ENCODE measurements at regions not wholly inside any gene's neighbourhood (a gene's known extent, or its start where the extent isn't known, plus 50 kb on each side); places are given as distances from the start of the nearest gene placed in this dataset.

DNA sequence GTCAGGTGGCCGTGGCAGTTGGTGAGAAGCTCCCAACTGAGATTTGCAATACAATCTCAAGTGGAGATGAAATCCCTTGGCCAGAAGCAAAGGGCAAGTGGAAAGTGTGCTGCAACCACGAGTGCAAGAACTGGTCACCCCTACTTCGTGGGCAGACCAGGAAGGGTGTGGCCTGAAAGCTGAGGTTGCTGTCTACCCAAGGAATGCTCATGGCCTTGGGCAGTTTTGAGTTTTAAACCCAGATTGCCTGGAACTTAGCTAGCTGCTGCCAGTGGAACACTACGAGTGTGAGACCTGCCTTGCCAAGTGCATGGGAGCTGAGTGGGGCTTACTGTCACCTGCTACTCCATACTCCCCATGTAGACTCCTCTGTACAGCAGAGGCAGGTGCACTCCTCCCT is 113.3 kb upstream of the FAT3 start:
- BruUV-seq (replicated peaks) = no TSS peak
- Mint-ChIP-seq H3K27ac (ENCODE audit: unreplicated experiment) (no peak overlapping the region), H3K4me1 (ENCODE audit: low read depth, unreplicated experiment) (no peaks in the 10 kb centered on the region), H3K27me3 (ENCODE audit: insufficient read depth, unreplicated experiment) (peaks cover 2% of the 10 kb centered on the region), H3K36me3 (ENCODE audit: insufficient read depth, unreplicated experiment) (no peaks in the 10 kb centered on the region), H3K4me3 (ENCODE audit: unreplicated experiment) (no peak overlapping the region), H3K9me3 (ENCODE audit: unreplicated experiment) (no peaks in the 10 kb centered on the region)
- 0 out of 2 replicates have a peak, but pooled peaks cover 1% of the 10 kb centered on the region for H3K27me3 ChIP-seq (replicated peaks; ENCODE audit: control insufficient read depth, insufficient read depth, low read length)
- H3K4me3 ChIP-seq (ENCODE audit: low read depth, low read length) = no peak overlapping the region
- H3K4me1 ChIP-seq = no peaks in the 10 kb centered on the region
- DNase-seq = peak in 1 of 2 experiments; percentile 37
- intact Hi-C loops (cut with micrococcal nuclease; ENCODE audit: unreplicated experiment) = no loop called here
- no peaks in the 10 kb centered on the region for H3K9me3 ChIP-seq
- ChIA-PET POLR2A (no interaction called here), CTCF (no interaction called here)
- TF ChIP-seq, protein P1, sequence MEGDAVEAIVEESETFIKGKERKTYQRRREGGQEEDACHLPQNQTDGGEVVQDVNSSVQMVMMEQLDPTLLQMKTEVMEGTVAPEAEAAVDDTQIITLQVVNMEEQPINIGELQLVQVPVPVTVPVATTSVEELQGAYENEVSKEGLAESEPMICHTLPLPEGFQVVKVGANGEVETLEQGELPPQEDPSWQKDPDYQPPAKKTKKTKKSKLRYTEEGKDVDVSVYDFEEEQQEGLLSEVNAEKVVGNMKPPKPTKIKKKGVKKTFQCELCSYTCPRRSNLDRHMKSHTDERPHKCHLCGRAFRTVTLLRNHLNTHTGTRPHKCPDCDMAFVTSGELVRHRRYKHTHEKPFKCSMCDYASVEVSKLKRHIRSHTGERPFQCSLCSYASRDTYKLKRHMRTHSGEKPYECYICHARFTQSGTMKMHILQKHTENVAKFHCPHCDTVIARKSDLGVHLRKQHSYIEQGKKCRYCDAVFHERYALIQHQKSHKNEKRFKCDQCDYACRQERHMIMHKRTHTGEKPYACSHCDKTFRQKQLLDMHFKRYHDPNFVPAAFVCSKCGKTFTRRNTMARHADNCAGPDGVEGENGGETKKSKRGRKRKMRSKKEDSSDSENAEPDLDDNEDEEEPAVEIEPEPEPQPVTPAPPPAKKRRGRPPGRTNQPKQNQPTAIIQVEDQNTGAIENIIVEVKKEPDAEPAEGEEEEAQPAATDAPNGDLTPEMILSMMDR (IDR thresholded peaks at IDR 0.05; ENCODE audit: insufficient read depth in 1 of 2, low read depth in 1 of 2, low read length in 1 of 2, severe bottlenecking in 1 of 2, unreplicated experiment in 1 of 2) = no peak
- H3K36me3 ChIP-seq (ENCODE audit: control insufficient read depth, insufficient read depth, low read length) = no peaks in the 10 kb centered on the region

DNA sequence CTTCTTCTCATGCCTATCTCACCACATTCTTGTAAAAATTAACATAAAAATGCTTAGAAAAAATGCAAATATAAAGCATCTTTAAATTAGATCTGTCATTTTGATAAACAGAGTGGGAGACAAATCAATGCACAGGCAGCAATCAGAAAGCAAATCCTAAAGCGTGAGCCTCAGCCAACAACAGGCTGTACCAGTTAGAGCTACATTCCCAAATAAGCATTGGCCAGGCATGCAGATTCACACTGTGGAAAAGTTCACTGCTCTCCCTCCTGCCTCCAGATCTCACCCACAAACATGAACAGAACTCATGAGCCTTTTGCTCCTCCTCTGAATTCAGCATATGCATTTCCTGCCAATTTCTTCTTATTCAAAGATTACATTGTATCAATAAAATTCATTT is 115.2 kb upstream of the FAT3 start:
- ChIA-PET POLR2A (no interaction called here), CTCF (no interaction called here)
- TF ChIP-seq, protein P1 (IDR thresholded peaks at IDR 0.05; ENCODE audit: insufficient read depth in 1 of 2, low read depth in 1 of 2, low read length in 1 of 2, severe bottlenecking in 1 of 2, unreplicated experiment in 1 of 2) = no peak
- BruUV-seq (replicated peaks) = no TSS peak
- Mint-ChIP-seq H3K4me3 (ENCODE audit: unreplicated experiment) (no peak overlapping the region), H3K4me1 (ENCODE audit: low read depth, unreplicated experiment) (no peaks in the 10 kb centered on the region), H3K27me3 (ENCODE audit: insufficient read depth, unreplicated experiment) (no peaks in the 10 kb centered on the region), H3K27ac (ENCODE audit: unreplicated experiment) (no peak overlapping the region), H3K36me3 (ENCODE audit: insufficient read depth, unreplicated experiment) (no peaks in the 10 kb centered on the region), H3K9me3 (ENCODE audit: unreplicated experiment) (no peaks in the 10 kb centered on the region)
- Histone ChIP-seq H3K36me3 (ENCODE audit: control insufficient read depth, insufficient read depth, low read length) (no peaks in the 10 kb centered on the region), H3K4me3 (ENCODE audit: low read depth, low read length) (no peak overlapping the region), H3K27me3 (replicated peaks; ENCODE audit: control insufficient read depth, insufficient read depth, low read length) (0 out of 2 replicates have a peak, but pooled peaks cover 1% of the 10 kb centered on the region), H3K9me3 (no peaks in the 10 kb centered on the region), H3K4me1 (no peaks in the 10 kb centered on the region)
- DNase-seq = no peak
- intact Hi-C loops (cut with micrococcal nuclease; ENCODE audit: unreplicated experiment) = no loop called here

DNA sequence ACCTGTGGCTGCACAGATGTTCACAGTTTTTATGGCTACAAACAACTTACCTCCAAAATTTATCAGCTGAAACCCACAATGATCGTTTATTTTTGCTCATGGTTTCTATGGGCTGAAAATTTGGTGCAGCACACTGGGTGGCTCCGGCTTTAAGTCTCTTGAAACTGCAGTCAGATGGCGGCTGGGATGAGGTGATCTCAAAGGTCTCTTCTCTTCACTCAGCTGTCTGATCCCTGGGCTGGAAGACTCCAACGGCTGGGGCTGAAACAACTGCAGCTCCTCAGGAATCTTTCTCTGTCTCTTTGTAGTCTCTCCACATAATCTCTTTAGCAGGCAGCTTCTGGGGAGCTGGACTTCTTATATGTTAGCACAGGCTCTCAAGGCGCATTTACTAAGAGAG is 117.3 kb upstream of the FAT3 start:
- Mint-ChIP-seq H3K9me3 (ENCODE audit: unreplicated experiment) (no peaks in the 10 kb centered on the region), H3K27me3 (ENCODE audit: insufficient read depth, unreplicated experiment) (no peaks in the 10 kb centered on the region)
- intact Hi-C loops (cut with micrococcal nuclease; ENCODE audit: unreplicated experiment) = no loop called here

More for the DNA sequence above, 117.3 kb upstream of the FAT3 start:
- CTCF ChIA-PET = no interaction called here
- TF ChIP-seq, protein P1 (IDR thresholded peaks at IDR 0.05; ENCODE audit: insufficient read depth in 1 of 2, low read depth in 1 of 2, low read length in 1 of 2, severe bottlenecking in 1 of 2, unreplicated experiment in 1 of 2) = no peak
- H3K36me3 ChIP-seq (ENCODE audit: control insufficient read depth, insufficient read depth, low read length) = no peaks in the 10 kb centered on the region
- POLR2A ChIA-PET = no interaction called here
- Mint-ChIP-seq H3K4me3 (ENCODE audit: unreplicated experiment) (no peak overlapping the region), H3K27ac (ENCODE audit: unreplicated experiment) (no peak overlapping the region), H3K36me3 (ENCODE audit: insufficient read depth, unreplicated experiment) (no peaks in the 10 kb centered on the region), H3K4me1 (ENCODE audit: low read depth, unreplicated experiment) (no peaks in the 10 kb centered on the region)
- no peak for DNase-seq
- H3K4me3 ChIP-seq (ENCODE audit: low read depth, low read length) = no peak overlapping the region
- H3K4me1 ChIP-seq = no peaks in the 10 kb centered on the region
- H3K27me3 ChIP-seq (replicated peaks; ENCODE audit: control insufficient read depth, insufficient read depth, low read length) = 0 out of 2 replicates have a peak, but pooled peaks cover 1% of the 10 kb centered on the region
- no peaks in the 10 kb centered on the region for H3K9me3 ChIP-seq
- no TSS peak for BruUV-seq (replicated peaks)

All from Caco-2 (cell line).